Lung (tissue), 11 donors: ENCODE measurements at regions not wholly inside any gene's neighbourhood (a gene's known extent, or its start where the extent isn't known, plus 50 kb on each side); places are given as distances from the start of the nearest gene placed in this dataset.
"Not testable (repeated sequence)": the region's sequence is repeated elsewhere in the genome, so short reads cannot be mapped to it uniquely, and the experiment has no call there.

ENCODE experiments used
- ATAC-seq: fragments of 200-7000 bp; cut with Tn5 transposase; one replicate; pipeline ENCODE4 v1.9.1; 2020; ENCODE audit warnings: moderate number of reproducible peaks; ENCODE audit not compliant: insufficient read depth, low FRiP score
- DNase-seq, 3 donors: peaks; one replicate each; pipeline ENCODE4 v3.0.0-alpha.2; 2013 to 2017
- H3K27ac ChIP-seq, 2 donors: one replicate each; pipeline ENCODE4 v1.5.1; 2013; ENCODE audit warnings: mild to moderate bottlenecking in 2 of 2, moderate library complexity in 2 of 2, control low read depth in 1 of 2, inconsistent platforms in 1 of 2, low read depth in 1 of 2, low read length in 1 of 2
- H3K27me3 ChIP-seq, 3 donors: one replicate each; pipeline ENCODE4 v1.5.1; 2013; ENCODE audit warnings: low read length in 2 of 3; ENCODE audit not compliant: control insufficient read depth in 3 of 3, insufficient read depth in 3 of 3
- H3K36me3 ChIP-seq, 4 donors: one replicate each; pipeline ENCODE4 v1.5.1; 2013; ENCODE audit warnings: low read length in 4 of 4, mild to moderate bottlenecking in 1 of 4, moderate library complexity in 1 of 4; ENCODE audit not compliant: control insufficient read depth in 4 of 4, insufficient read depth in 4 of 4
- H3K4me1 ChIP-seq, 5 donors: one replicate each; pipeline ENCODE4 v1.5.1; 2013; ENCODE audit warnings: low read length in 5 of 5, mild to moderate bottlenecking in 2 of 5, moderate library complexity in 1 of 5; ENCODE audit not compliant: control insufficient read depth in 5 of 5, insufficient read depth in 5 of 5
- H3K4me3 ChIP-seq: one replicate; pipeline ENCODE4 v1.5.1; 2013; ENCODE audit warnings: mild to moderate bottlenecking, control low read depth, moderate library complexity
- H3K9ac ChIP-seq, 2 donors: one replicate each; pipeline ENCODE4 v1.5.1; 2013; ENCODE audit warnings: low read length in 2 of 2, control low read depth in 1 of 2; ENCODE audit not compliant: insufficient read depth in 1 of 2
- H3K9me3 ChIP-seq, 4 donors: one replicate each; pipeline ENCODE4 v1.5.1; 2013; ENCODE audit warnings: low read length in 3 of 4, mild to moderate bottlenecking in 1 of 4, moderate library complexity in 1 of 4; ENCODE audit not compliant: control insufficient read depth in 4 of 4, insufficient read depth in 3 of 4
- CTCF ChIP-seq: IDR thresholded peaks from 2 replicates; pipeline ENCODE4 v1.5.1; 2012; ENCODE audit warnings: mild to moderate bottlenecking; ENCODE audit errors: control extremely low read depth, extremely low read depth
- WGBS, 2 donors: extraction: QIAGEN DNeasy Blood & Tissue Kit; methylation state at CpG; one replicate each; pipeline ENCODE4 v1.1.7; 2013; 5-methylcytosine and 5-hydroxymethylcytosine counted together
- donor health status: control.
- donor health status: control.
- donor health status: Bipolar disorder and iron deficiency.
- donor health status: healthy.
- donor health status: DM: yes; HTN: yes; CAD: no.

DNA sequence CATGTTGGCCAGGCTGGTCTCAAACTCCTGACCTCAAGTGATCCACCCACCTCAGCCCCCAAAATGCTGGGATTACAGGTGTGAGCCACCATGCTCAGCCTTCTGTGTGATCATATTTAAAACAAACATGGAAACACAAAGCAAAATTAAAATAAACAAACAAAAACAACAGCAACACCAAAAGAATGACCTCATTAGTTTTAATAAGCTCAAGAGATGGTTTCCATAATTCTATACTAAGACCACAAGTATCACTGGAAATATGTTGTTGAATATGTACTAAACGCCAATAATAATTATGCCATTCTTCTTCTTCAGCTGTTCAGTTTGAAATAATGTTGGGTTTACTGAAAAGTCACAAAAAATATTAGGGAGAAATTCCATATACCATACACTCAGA, 526.4 kb downstream of the LRRIQ3 start:
- Histone ChIP-seq H3K9me3 (peaks cover 0 to 3% (median 0%) of the 10 kb centered on the region in 4 donors), H3K27ac (no peak overlapping the region), H3K4me1 (no peaks in the 10 kb centered on the region), H3K4me3 (no peak overlapping the region), H3K27me3 (no peaks in the 10 kb centered on the region), H3K9ac (no peak overlapping the region), H3K36me3 (no peaks in the 10 kb centered on the region)
- TF ChIP-seq CTCF = no peak
- 79 to 92% methylated on average over 1 of the region's 1 CpG for WGBS, 2 donors
- DNase-seq (no peak), ATAC-seq (no peak)

DNA sequence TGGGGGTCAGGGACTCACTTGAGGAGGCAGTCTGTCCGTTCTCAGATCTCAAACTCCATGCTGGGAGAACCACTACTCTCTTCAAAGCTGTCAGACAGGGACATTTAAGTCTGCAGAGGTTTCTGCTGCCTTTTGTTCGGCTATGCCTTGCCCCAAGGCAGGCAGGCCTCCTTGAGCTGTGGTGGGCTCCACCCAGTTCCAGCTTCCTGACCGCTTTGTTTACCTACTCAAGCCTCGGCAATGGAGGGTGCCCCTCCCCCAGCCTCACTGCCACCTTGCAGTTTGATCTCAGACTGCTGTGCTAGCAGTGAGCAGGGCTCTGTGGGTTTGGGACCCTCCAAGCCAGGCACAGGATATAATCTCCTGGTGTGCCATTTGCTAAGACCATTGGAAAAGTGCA, 530.0 kb downstream of the LRRIQ3 start:
- 81 to 89% methylated on average over 4 of the region's 4 CpGs for WGBS, 2 donors

GRCh38 chr1:73662526-73662925, 535.5 kb downstream of the LRRIQ3 start:
- H3K9me3 ChIP-seq = no peaks in the 10 kb centered on the region
- no peak overlapping the region for H3K9ac ChIP-seq
- no peak for TF ChIP-seq CTCF
- ATAC-seq (no peak), DNase-seq (no peak)
- WGBS, 2 donors = 67 to 85% methylated on average over 2 of the region's 2 CpGs
- no peak overlapping the region for H3K4me3 ChIP-seq
- H3K36me3 ChIP-seq = no peaks in the 10 kb centered on the region
- H3K4me1 ChIP-seq = no peaks in the 10 kb centered on the region
- H3K27me3 ChIP-seq = no peaks in the 10 kb centered on the region
- no peak overlapping the region for H3K27ac ChIP-seq

More for the DNA sequence above, 530.0 kb downstream of the LRRIQ3 start:
- H3K27me3 ChIP-seq, H3K4me3 ChIP-seq, H3K36me3 ChIP-seq, DNase-seq, H3K9me3 ChIP-seq, H3K27ac ChIP-seq, H3K4me1 ChIP-seq, H3K9ac ChIP-seq, ATAC-seq: not testable (repeated sequence)

DNA sequence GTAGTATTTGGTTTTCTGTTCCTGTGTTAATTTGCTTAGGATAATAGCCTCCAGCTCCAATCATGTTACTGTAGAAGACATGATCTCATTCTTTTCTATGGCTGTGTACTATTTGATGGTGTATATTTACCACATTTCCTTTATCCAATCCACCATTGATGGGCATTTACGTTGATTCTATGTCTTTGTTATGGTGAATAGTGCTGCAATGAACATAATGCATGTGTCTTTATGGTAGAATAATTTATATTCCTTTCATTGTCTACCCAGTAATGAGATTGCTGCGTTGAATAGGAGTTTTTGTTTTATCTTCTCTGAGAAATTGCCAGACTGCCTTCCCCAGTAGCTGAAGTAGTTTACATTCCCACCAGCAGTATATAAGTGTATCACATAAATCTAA, 538.8 kb downstream of the LRRIQ3 start:
- H3K9me3 ChIP-seq = no peaks in the 10 kb centered on the region
- no peaks in the 10 kb centered on the region for H3K27me3 ChIP-seq
- no peaks in the 10 kb centered on the region for H3K4me1 ChIP-seq
- H3K4me3 ChIP-seq = no peak overlapping the region
- H3K27ac ChIP-seq = no peak overlapping the region
- WGBS, 2 donors = 74 to 79% methylated on average over 2 of the region's 2 CpGs
- H3K9ac ChIP-seq = no peak overlapping the region
- no peaks in the 10 kb centered on the region for H3K36me3 ChIP-seq
- TF ChIP-seq CTCF = no peak
- ATAC-seq (no peak), DNase-seq (no peak)
